Heart right ventricle (tissue), 16 donors: ENCODE measurements at regions not wholly inside any gene's neighbourhood (a gene's known extent, or its start where the extent isn't known, plus 50 kb on each side); places are given as distances from the start of the nearest gene placed in this dataset.

Experiments used
- ATAC-seq, 8 donors: fragments of 200-7000 bp; cut with Tn5 transposase; one replicate each; pipeline ENCODE4 v1.9.1; 2020; ENCODE audit warnings: mild to moderate bottlenecking in 8 of 8, moderate library complexity in 8 of 8, moderate number of reproducible peaks in 1 of 8
- DNase-seq, 2 donors: peaks; one replicate each; pipeline ENCODE4 v3.0.0-alpha.2; 2020
- H3K27ac ChIP-seq, 10 donors: fragments of 200-600 bp; sonication (generic) in 2 of 10; one replicate each; pipeline versions ENCODE4 v1.5.0 to v1.8.0; 2020 to 2022; ENCODE audit warnings: mild to moderate bottlenecking in 3 of 10
- H3K27me3 ChIP-seq, 7 donors: fragments of 200-600 bp; one replicate each; pipeline ENCODE4 v1.8.0; 2021 to 2022; ENCODE audit warnings: mild to moderate bottlenecking in 2 of 7
- H3K36me3 ChIP-seq, 9 donors: fragments of 200-600 bp; sonication (generic) in 1 of 9; one replicate each; pipeline versions ENCODE4 v1.5.0 to v1.8.0; 2020 to 2022; ENCODE audit warnings: mild to moderate bottlenecking in 2 of 9
- H3K4me1 ChIP-seq, 9 donors: fragments of 200-600 bp; sonication (generic) in 1 of 9; one replicate each; pipeline versions ENCODE4 v1.5.0 to v1.8.0; 2020 to 2022; ENCODE audit warnings: mild to moderate bottlenecking in 4 of 9
- H3K4me3 ChIP-seq, 10 donors: fragments of 200-600 bp; sonication (generic) in 2 of 10; one replicate each; pipeline versions ENCODE4 v1.5.0 to v1.8.0; 2020 to 2022; ENCODE audit warnings: mild to moderate bottlenecking in 7 of 10, moderate library complexity in 2 of 10
- H3K9me3 ChIP-seq, 11 donors: fragments of 200-600 bp in 10 of 11; sonication (generic) in 2 of 11; one replicate each; pipeline versions ENCODE4 v1.5.0 to v1.8.0; 2013 to 2022; ENCODE audit warnings: mild to moderate bottlenecking in 2 of 11, control low read depth in 1 of 11, moderate library complexity in 1 of 11
- CTCF ChIP-seq, 9 donors: fragments of 200-600 bp; sonication (generic) in 2 of 9; IDR thresholded peaks; one replicate each; pipeline versions ENCODE4 v1.5.0 to v1.8.0; 2021 to 2022; ENCODE audit warnings: antibody characterized with exemption in 9 of 9, mild to moderate bottlenecking in 5 of 9, moderate library complexity in 1 of 9
- WGBS, 2 donors: extraction: QIAGEN DNeasy Blood & Tissue Kit; methylation state at CpG; one replicate each; pipeline ENCODE4 v1.1.7; 2013; ENCODE audit warnings: inconsistent platforms in 1 of 2; 5-methylcytosine and 5-hydroxymethylcytosine counted together
- intact Hi-C, 10 donors: fragments of 100-400 bp; cut with DNase I; formaldehyde crosslinking; loops; one replicate each; pipeline versions ENCODE4 v1.11.1 to v1.14.2; 2022
- donor health status: Arrhythmogenic right ventricular cardiomyopathy.
- donor health status: ischemic (EF 13 %, LVEDD 7.1; RV severe dilation, severe dysfunction).
- donor health status: healthy with polysubstance abuse.
- donor health status: DM: no; HTN: yes; CAD: no.
- donor health status: DM: no; HTN: no; CAD: no.
- donor health status: ischemic (EF 25% LVEDD 6.9; RV normal size, moderate dysfunction).
- donor health status: ischemic (EF 25% LVEDD 5.7; RV mildly dilated, moderate dysfunction).
- donor health status: healthy.
- donor health status: DM: yes; HTN: yes; CAD: no.
- donor health status: Ischemic cardiomyopathy.
- donor health status: ischemic (EF 35%, LVEDD 5.7; RV mildly dilated, moderate dysfunction).
- donor health status: nonischemic (EF 11% LVEDD 7.7; RV severe dilation, severe dysfunction).
- donor health status: DM: yes; HTN: yes; CAD: no.
- donor health status: PGD.
- donor health status: ischemic (EF 29% LVEDD 5.4; RV normal size, mild dysfunction).
- donor health status: nonischemic (EF 23%, LVEDD 6.1; RV moderate dilation, normal function).

GRCh38 chr14:87492561-87492960 lies 500.4 kb downstream of the GALC start:
- H3K4me1 ChIP-seq = no peaks in the 10 kb centered on the region
- no peaks in the 10 kb centered on the region for H3K9me3 ChIP-seq
- DNase-seq (no peak), ATAC-seq (no peak)
- intact Hi-C loops = no loop called here
- no peaks in the 10 kb centered on the region for H3K27me3 ChIP-seq
- no peak overlapping the region for H3K4me3 ChIP-seq
- WGBS, 2 donors = 67 to 70% methylated on average over 2 of the region's 2 CpGs
- no peak overlapping the region for H3K27ac ChIP-seq
- H3K36me3 ChIP-seq = no peaks in the 10 kb centered on the region
- no peak for TF ChIP-seq CTCF (IDR thresholded peaks at IDR 0.05)

GRCh38 chr14:87491816-87492215 lies 501.2 kb downstream of the GALC start:
- WGBS, 2 donors = 77 to 84% methylated on average over 2 of the region's 2 CpGs
- no peak for ATAC-seq

GRCh38 chr14:87489196-87489819 lies 503.7 kb downstream of the GALC start:
- TF ChIP-seq CTCF (IDR thresholded peaks at IDR 0.05) = no peak
- no peak overlapping the region for H3K4me3 ChIP-seq
- H3K27ac ChIP-seq = no peak overlapping the region
- H3K27me3 ChIP-seq = no peaks in the 10 kb centered on the region
- no peaks in the 10 kb centered on the region for H3K4me1 ChIP-seq
- intact Hi-C loops = no loop called here
- 64 to 72% methylated on average over 2 of the region's 2 CpGs for WGBS, 2 donors
- ATAC-seq (no peak), DNase-seq (no peak)
- H3K36me3 ChIP-seq = no peaks in the 10 kb centered on the region
- peaks cover 0 to 3% (median 0%) of the 10 kb centered on the region in 11 donors for H3K9me3 ChIP-seq

More at GRCh38 chr14:87491816-87492215, 501.2 kb downstream of the GALC start:
- no peak overlapping the region for H3K4me3 ChIP-seq
- no peaks in the 10 kb centered on the region for H3K9me3 ChIP-seq
- intact Hi-C loops = no loop called here
- H3K36me3 ChIP-seq = no peaks in the 10 kb centered on the region
- no peak overlapping the region for H3K27ac ChIP-seq
- no peak for DNase-seq
- H3K27me3 ChIP-seq = no peaks in the 10 kb centered on the region
- H3K4me1 ChIP-seq = no peaks in the 10 kb centered on the region
- no peak for TF ChIP-seq CTCF (IDR thresholded peaks at IDR 0.05)

GRCh38 chr14:87483271-87484260 lies 509.4 kb downstream of the GALC start:
- no peak for TF ChIP-seq CTCF (IDR thresholded peaks at IDR 0.05)
- no peaks in the 10 kb centered on the region for H3K27me3 ChIP-seq
- no peak for ATAC-seq
- H3K27ac ChIP-seq = no peak overlapping the region
- H3K36me3 ChIP-seq = no peaks in the 10 kb centered on the region
- intact Hi-C loops = no loop called here
- 55 to 58% methylated on average over 8 of the region's 8 CpGs for WGBS, 2 donors
- DNase-seq = no peak
- H3K4me1 ChIP-seq = no peaks in the 10 kb centered on the region
- H3K4me3 ChIP-seq = no peak overlapping the region
- H3K9me3 ChIP-seq = peaks cover 0 to 3% (median 0%) of the 10 kb centered on the region in 11 donors
